ENCODE measurements at regions not wholly inside any gene's neighbourhood (a gene's known extent, or its start where the extent isn't known, plus 50 kb on each side); places are given as distances from the start of the nearest gene placed in this dataset.

GRCh38 chr5:57063773-57064172 lies 110.1 kb upstream of the GPBP1 start:
- TF ChIP-seq NFIC (IDR thresholded peaks at IDR 0.05) (no peak), CHD2 (IDR thresholded peaks at IDR 0.05; ENCODE audit: low read depth, low read length) (no peak), ZBTB8A (IDR thresholded peaks at IDR 0.05; ENCODE audit: partially characterized antibody) (no peak), JUND (IDR thresholded peaks at IDR 0.05; ENCODE audit: borderline replicate concordance, low read depth, low read length) (no peak), JUND (tag; IDR thresholded peaks at IDR 0.05; ENCODE audit: borderline replicate concordance, low read depth, low read length) (no peak), MYC (IDR thresholded peaks at IDR 0.05; ENCODE audit: low read depth, low read length) (no peak), MYC (CRISPR knock-in tag; IDR thresholded peaks at IDR 0.05; ENCODE audit: borderline replicate concordance, low read depth) (no peak)
- TF ChIP-seq, protein P1, sequence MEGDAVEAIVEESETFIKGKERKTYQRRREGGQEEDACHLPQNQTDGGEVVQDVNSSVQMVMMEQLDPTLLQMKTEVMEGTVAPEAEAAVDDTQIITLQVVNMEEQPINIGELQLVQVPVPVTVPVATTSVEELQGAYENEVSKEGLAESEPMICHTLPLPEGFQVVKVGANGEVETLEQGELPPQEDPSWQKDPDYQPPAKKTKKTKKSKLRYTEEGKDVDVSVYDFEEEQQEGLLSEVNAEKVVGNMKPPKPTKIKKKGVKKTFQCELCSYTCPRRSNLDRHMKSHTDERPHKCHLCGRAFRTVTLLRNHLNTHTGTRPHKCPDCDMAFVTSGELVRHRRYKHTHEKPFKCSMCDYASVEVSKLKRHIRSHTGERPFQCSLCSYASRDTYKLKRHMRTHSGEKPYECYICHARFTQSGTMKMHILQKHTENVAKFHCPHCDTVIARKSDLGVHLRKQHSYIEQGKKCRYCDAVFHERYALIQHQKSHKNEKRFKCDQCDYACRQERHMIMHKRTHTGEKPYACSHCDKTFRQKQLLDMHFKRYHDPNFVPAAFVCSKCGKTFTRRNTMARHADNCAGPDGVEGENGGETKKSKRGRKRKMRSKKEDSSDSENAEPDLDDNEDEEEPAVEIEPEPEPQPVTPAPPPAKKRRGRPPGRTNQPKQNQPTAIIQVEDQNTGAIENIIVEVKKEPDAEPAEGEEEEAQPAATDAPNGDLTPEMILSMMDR (IDR thresholded peaks at IDR 0.05 in 2 of 3, conservative IDR thresholded peaks at IDR 0.05 in 1 of 3; ENCODE audit: insufficient read depth in 2 of 3, low read depth in 1 of 3, low read length in 3 of 3) = no peak
